ENCODE measurements at regions not wholly inside any gene's neighbourhood (a gene's known extent, or its start where the extent isn't known, plus 50 kb on each side); places are given as distances from the start of the nearest gene placed in this dataset.
"Not testable (repeated sequence)": the region's sequence is repeated elsewhere in the genome, so short reads cannot be mapped to it uniquely, and the experiment has no call there.

DNA sequence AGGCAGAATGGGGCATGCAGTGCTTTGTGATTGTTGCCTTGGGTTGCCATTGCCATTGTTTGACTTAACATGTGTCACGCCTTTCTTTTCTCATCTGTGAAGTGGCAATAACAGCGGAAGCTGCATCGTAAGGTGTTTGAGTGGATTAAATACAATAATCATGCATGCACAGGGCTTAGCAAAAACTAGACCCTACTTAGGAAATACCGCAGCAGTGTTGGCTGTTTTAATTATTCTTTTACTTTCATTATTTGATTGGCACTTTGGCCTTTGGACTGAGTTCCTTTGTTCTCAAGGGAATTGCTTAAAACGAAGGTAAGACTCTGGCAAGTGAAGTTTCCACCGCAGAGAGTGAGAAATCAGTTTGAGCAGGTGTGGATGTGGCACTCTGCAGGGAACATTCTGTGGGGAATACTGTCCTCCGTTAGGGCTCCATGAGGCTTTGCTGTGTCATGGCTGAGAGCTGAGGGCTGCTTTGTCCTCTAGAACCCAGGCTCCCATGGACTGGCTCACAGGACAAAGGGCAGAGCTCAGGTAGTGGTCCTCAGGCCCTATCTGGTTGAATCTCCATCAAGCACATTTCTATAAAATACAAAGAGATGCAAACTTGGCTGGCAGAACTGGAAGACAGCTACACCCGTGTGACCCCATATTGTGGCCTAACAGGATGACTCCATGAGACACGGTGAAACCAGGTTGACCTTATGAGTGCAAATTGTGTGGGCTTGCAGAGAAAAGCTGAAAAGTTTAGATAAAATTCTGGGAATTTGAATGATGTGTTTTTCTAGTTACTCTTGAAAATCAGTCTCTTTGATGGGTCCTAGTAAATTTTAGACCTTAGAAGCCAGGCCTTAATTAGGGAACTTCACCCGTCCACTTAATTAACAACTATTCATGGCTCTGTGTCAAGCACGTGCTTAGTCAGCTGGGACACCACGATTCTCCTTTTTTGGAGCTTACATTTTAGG is 407.2 kb downstream of the KCNRG start:
- peak; percentile 75 for DNase-seq

DNA sequence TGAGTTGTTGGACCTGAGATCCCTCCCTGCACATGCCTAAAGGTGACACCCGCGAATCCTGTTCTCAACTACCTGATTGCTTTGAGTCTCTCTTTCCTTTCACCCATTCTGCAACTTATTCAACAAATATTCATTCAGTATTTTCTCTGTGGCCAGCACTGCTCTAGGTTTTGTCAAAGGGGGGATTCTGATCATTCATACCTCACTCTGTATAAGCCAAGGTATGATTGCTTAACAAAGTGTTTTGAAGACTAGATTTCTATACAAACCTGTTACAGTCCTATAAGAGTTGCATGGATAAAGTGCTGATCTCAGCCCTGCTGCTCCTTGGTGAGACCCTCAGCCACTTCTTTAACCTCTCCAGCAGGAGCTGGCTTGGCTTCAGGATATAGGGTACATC is 409.7 kb downstream of the KCNRG start:
- DNase-seq, result no peak

- DNase-seq, result no peak
Observed at GRCh38 chr13:50425772-50426171, 410.5 kb downstream of the KCNRG start.

DNA sequence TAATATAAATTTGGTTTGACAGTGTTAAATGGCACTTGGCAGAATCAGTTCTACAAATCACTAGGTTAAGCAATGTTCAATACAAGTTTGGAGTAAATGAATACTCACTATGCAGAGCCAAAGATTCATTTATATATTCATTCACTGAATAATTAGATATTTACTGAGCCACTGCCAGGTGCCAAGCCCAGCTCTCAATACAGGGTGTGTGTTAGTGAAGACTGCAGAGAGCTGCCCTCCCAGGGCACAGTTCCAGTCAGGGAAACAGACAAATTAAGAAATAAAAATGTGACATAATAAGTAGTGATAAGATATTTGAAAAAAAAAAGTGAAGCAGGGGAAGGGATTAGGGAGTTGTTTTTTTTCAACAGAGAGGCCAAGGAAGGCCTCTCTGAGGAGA is 411.7 kb downstream of the KCNRG start:
- DNase-seq, result no peak

DNA sequence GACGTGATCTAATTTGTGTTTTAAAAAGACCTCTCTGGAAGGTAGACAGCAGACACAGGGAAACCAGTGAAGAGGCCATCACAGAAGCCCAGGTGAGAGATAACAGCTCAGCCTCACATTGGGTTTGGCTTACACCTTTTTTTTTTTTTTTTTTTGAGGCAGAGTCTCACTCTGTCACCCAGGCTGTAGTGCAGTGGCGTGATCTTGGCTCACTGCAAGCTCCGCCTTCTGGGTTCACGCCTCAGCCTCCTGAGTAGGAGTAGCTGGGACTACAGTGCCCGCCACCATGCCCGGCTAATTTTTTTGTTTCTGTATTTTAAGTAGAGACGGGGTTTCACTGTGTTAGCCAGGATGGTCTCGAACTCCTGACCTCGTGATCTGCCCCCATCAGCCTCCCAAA is 412.3 kb downstream of the KCNRG start:
- DNase-seq, result not testable (repeated sequence)

DNA sequence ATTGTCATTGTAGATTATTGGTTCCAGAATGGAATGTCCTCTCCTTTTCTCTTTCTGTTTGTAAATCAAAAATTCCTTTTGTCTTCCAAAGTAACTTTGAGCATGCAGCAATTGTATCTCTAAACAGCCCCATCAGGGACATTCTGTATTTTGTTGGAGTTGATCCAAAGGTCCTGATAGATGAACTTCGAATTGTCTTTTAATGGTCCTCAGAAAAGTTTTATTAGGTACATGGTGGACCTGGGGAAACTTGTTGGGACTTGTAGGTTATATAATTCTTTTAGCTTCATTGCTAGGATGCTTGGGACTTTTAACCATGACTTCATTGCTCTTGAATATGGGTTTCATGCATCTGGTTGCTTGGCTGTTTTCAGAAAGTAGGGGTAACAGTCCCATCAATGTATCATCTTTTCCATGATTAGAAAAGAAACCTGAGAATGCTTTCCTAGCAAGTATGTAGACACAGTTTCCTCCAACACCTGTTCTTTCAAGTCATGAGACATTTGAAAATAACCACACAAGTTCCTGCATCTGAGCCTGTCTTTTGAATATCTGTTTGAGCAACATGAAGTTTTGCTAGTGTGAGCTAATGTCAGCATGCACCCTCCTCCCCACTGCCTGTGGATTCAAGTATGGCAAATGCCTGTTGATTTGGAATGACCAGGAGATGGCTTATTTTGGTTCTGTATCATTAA is 413.1 kb downstream of the KCNRG start:
- DNase-seq, result no peak

GRCh38 chr13:50435011-50435410 is 408.5 kb downstream of the DLEU7 start:
- DNase-seq, result no peak

DNA sequence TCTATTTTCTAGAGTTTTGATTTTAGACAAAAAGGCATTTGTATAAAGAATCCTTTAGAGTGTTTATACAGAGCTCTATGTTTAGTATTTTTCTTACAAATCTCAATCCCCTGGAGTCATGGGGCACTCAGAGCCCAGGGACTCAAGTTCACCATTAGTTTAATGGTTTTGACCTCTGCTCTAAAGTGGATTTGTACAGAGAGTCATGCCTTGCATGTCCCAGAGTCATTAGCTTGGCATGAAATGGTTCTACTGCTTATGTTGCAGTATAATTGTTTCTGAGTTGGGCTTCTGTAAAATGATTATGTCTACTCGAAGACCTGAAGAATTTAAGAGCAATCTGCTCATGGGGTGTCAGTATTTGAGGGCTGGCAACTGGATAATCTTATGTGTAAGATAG is 406.2 kb downstream of the DLEU7 start:
- no peak for DNase-seq

DNA sequence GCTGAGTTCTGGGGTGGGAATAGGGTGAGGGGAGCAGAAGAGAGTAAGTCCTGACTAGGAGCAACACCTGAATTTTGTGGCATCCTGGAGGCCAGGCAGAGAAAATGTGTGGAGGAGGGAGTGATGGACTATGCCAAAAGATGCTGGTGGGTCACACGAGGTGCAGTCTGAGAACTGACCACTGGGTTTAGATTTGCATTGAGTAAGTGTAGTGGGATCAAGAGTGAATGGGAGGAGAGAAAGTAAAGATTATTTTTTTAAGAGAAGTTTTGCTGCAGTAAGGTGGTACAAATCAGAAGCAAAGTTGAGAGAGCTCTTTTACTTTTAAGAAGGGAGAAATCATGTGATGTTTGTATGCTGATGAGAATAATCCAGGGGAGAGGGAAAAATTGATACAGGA is 405.1 kb downstream of the DLEU7 start:
- DNase-seq, result no peak

GRCh38 chr13:50441130-50441529 is 402.4 kb downstream of the DLEU7 start:
- no peak for DNase-seq

- no peak for DNase-seq
Observed at GRCh38 chr13:50444726-50445125, 398.8 kb downstream of the DLEU7 start.

DNA sequence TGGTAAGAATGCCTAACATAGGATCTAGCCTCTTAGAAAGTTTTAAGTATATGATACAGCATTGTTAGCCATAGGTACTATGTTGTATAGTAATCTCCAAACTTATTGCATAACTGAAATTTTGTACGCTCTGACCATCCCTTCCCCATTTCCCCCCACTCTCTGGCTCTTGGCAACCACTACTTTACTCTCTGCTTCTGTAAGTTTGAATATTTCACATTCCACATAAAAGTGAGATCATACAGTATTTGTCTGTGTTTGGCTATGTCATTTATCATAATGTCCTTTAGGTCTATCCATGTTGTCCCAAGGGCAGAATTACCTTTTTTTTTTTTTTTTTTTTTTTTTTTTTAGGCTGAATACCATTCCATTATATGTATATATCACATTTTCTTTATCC is 396.9 kb downstream of the DLEU7 start:
- DNase-seq, result no peak

GRCh38 chr13:50448535-50448998 is 394.9 kb downstream of the DLEU7 start:
- no peak for DNase-seq

DNA sequence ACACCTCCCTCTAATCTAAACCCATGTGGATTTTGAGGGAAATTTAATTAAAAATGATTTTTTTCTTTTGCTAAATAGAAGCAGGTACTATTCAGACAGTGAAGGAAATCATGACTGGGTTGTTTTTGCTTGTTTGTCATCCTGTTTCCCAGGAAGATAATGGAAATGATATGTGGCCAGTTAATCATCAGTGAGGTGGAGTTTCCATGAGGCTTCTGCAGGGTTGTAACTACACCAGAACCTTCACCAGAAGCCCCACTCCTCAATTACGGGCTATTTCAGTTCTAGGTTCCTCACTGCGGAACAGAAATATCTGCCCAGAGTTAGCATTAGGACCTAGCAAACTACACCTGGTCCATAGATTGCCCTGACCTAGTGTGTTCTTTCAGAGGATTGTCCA is 394.0 kb downstream of the DLEU7 start:
- DNase-seq, result no peak

GRCh38 chr13:50450279-50450678 is 393.2 kb downstream of the DLEU7 start:
- no peak for DNase-seq

- DNase-seq, result no peak
Observed at GRCh38 chr13:50451609-50452008, 391.9 kb downstream of the DLEU7 start.

DNA sequence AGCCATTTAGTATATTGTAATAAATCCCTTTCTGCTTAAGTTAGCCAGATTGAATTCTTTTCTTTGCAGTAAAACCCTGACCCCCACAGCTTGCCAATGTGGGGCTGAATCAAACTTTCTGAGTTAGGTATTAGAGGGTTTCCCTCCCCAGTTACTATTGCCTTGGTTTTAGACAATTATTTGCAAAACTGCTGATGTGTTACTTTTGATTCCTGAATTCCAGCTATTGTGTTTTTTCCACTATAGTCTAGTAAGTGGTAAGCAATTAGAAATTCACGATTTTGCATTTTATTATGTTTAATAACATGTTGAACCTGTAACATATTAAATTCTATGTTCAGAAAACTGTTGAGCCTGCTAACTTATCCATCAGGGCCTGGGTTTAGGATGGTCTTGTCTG is 391.5 kb downstream of the DLEU7 start:
- no peak for DNase-seq

DNA sequence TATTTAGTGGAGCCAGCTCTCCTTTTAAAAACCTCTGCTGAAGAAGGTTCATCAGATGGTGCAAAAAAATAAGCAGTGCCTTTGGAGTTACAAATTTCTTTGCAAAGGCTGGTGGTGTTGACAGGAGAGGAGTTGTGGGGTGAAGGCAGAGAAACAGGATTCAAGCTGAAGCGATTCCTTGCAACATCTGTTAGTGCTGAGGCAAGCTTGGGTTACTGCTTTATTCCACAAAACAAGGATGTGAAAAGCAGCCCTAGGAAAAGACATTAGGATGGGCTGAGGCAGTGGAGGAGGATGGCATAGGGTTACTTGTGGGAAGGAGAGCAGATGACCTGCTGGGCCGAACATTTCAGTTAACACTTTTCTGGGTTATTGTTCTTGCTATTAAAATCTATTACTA is 390.7 kb downstream of the DLEU7 start:
- no peak for DNase-seq

DNA sequence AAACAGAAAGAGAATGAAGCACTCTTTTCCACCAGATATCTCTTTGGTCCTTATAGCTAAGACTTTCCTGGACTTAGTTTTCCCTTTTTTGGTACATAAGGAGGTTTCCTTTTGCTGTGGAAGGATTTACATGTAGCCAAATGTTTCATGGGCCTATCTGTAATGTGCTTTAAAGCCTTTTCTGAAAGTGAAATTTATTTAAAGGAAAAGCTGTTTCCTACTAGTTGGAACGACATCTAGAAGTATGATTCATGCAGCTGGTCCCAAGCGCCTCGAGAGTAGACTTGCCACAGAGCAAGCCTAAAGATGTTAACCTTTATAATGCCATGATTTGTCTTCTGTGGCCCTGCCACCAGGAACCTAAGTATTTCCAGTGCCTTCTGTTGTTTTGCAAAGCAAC is 390.3 kb downstream of the DLEU7 start:
- DNase-seq, result no peak

GRCh38 chr13:50456111-50456510 is 387.4 kb downstream of the DLEU7 start:
- DNase-seq, result no peak

DNA sequence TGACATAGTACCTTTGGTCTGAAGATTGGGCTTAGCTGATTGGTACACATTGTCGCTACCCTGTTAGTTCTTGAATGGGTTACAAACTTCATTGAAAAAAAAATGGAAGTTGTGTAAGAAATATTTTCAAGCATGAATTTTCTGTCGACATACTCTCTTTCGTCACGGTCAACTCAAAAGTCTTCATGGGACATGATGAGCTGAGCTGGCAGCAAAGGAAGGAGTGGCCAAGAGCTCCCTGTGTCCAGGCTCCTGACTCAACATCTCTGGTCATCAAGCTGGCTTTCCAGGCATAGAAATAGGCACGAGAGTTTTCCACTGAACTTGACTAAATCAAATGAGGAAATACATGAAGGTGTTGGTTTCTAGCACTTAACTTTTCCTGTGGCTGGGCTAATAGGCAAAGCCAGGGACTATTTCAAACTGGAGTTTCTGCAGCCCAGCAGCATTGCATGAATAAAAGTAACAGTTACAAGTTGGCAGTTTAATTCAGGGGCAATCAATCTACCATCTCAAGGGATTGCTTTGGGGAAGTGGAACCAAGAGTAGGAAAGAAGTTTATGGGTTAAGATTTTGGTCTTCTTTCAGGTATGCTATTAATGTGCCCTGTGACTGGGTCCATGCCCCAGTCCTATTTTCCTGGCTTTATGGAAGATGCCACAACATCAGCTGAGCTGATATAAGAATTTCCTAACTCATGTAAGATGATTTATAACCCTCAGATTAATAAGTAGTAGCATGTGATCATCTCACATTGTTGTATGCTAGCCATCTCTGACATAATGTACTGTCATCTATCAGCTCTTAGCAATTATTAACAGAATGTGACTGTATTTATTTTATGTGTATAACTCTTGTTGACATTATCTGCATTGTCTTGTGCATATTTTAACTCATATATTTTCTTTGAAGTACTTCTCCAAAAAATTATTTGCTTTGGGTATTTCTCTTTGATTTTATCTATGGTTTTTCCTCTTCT is 385.8 kb downstream of the DLEU7 start:
- DNase-seq, result no peak

- DNase-seq, result no peak
Observed at GRCh38 chr13:50459046-50459445, 384.4 kb downstream of the DLEU7 start.

- no peak for DNase-seq
Observed at GRCh38 chr13:50459658-50460057, 383.8 kb downstream of the DLEU7 start.

Measured in NCI-H1417 treated with DMSO at 0.1 percent for 48 hours (cell line).